ENCODE measurements at regions not wholly inside any gene's neighbourhood (a gene's known extent, or its start where the extent isn't known, plus 50 kb on each side); places are given as distances from the start of the nearest gene placed in this dataset.

DNA sequence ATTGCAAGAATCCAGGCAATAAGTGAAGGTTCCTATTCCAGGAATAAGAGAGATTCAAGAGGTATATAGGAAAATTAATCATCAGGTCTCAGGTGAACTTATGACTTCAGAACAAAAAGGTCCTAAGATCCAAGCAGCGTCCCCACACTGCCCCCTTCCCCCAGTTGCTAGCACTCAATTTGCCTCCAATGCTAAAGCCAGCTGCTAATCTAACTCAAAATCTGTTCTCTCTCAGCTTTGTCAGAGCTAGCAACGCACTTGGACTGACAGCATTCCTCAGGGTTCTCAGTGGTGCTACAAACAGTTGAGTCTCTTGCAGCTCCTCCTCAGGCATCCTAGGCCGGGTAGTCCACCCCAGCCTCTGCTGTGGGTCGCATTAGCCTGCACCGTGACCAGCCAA, 148.3 kb downstream of the RFX6 start:
- TF ChIP-seq CTCF (IDR thresholded peaks at IDR 0.05; ENCODE audit: low read depth, low read length, poor library complexity, severe bottlenecking), result no peak
- TF ChIP-seq EZH2phosphoT487 (IDR thresholded peaks at IDR 0.05; ENCODE audit: borderline replicate concordance, low read length), result no peak
